CD14-positive monocyte (primary cell): ENCODE measurements at regions not wholly inside any gene's neighbourhood (a gene's known extent, or its start where the extent isn't known, plus 50 kb on each side); places are given as distances from the start of the nearest gene placed in this dataset.

Source experiments
- DNase-seq, 3 donors: peaks; one replicate each; pipeline ENCODE4 v3.0.0-alpha.2; 2011 to 2022
- H2AFZ ChIP-seq: 2 replicates; pipeline ENCODE4 v1.6.0; 2012; ENCODE audit warnings: mild to moderate bottlenecking, low read depth, low read length, inconsistent platforms; ENCODE audit not compliant: insufficient read depth, poor library complexity, severe bottlenecking
- H3K27ac ChIP-seq, 2 donors: 1 replicate in 1 of 2; 2 replicates in 1 of 2; pipeline ENCODE4 v1.5.1; 2012 to 2013; ENCODE audit warnings: low read length in 2 of 2, control low read depth in 1 of 2, inconsistent platforms in 1 of 2, low read depth in 1 of 2, mild to moderate bottlenecking in 1 of 2
- H3K27me3 ChIP-seq, 2 donors: one replicate each; pipeline versions ENCODE4 v1.6.0 to v1.6.1; 2011 to 2013; ENCODE audit warnings: low read length in 2 of 2; ENCODE audit not compliant: control insufficient read depth in 2 of 2, insufficient read depth in 2 of 2
- H3K36me3 ChIP-seq, 2 donors: replicated peaks in 1 of 2; 1 replicate in 1 of 2; 2 replicates in 1 of 2; pipeline versions ENCODE4 v1.5.1 to v1.6.1; 2012 to 2013; ENCODE audit warnings: low read length in 2 of 2, control low read depth in 1 of 2, inconsistent platforms in 1 of 2, mild to moderate bottlenecking in 1 of 2; ENCODE audit not compliant: insufficient read depth in 2 of 2, control insufficient read depth in 1 of 2
- H3K4me1 ChIP-seq, 2 donors: 1 replicate in 1 of 2; 2 replicates in 1 of 2; pipeline versions ENCODE4 v1.5.1 to v1.6.1; 2012 to 2013; ENCODE audit warnings: low read length in 2 of 2, control low read depth in 1 of 2, inconsistent platforms in 1 of 2, mild to moderate bottlenecking in 1 of 2, moderate library complexity in 1 of 2; ENCODE audit not compliant: insufficient read depth in 2 of 2, control insufficient read depth in 1 of 2
- H3K4me2 ChIP-seq: replicated peaks from 2 replicates; pipeline ENCODE3; 2012; ENCODE audit warnings: low read length, moderate library complexity, mild to moderate bottlenecking; ENCODE audit not compliant: poor library complexity, severe bottlenecking; ENCODE audit errors: extremely low read depth
- H3K4me3 ChIP-seq, 3 experiments: fragments of 200-600 bp in 1 of 3; sonication (generic) in 1 of 3; replicated peaks in 1 of 3; 1 replicate in 2 of 3; 2 replicates in 1 of 3; pipeline ENCODE4 v1.5.1; 2011 to 2013; ENCODE audit warnings: low read length in 3 of 3, mild to moderate bottlenecking in 3 of 3, control low read depth in 2 of 3, low read depth in 2 of 3, inconsistent platforms in 1 of 3, moderate library complexity in 1 of 3
- H3K79me2 ChIP-seq: 2 replicates; pipeline ENCODE4 v1.6.0; 2012; ENCODE audit warnings: mild to moderate bottlenecking, control low read depth, inconsistent platforms, low read length, moderate library complexity; ENCODE audit not compliant: insufficient read depth
- H3K9ac ChIP-seq: 2 replicates; pipeline ENCODE4 v1.6.0; 2017; ENCODE audit warnings: low read length, mild to moderate bottlenecking; ENCODE audit not compliant: insufficient read depth, poor library complexity, severe bottlenecking
- H3K9me3 ChIP-seq, 2 donors: replicated peaks in 1 of 2; 1 replicate in 1 of 2; 2 replicates in 1 of 2; pipeline versions ENCODE4 v1.5.1 to v1.6.1; 2012 to 2013; ENCODE audit warnings: low read length in 2 of 2, control low read depth in 1 of 2; ENCODE audit not compliant: control insufficient read depth in 1 of 2, insufficient read depth in 1 of 2
- H4K20me1 ChIP-seq: 2 replicates; pipeline ENCODE4 v1.6.0; 2012; ENCODE audit warnings: mild to moderate bottlenecking, low read length, control low read depth, moderate library complexity; ENCODE audit not compliant: insufficient read depth
- H3K27ac Mint-ChIP-seq, 7 donors: one replicate each; pipeline ENCODE4 v1.8.0; 2020; ENCODE audit warnings: mild to moderate bottlenecking in 7 of 7, mixed read lengths in 7 of 7, moderate library complexity in 6 of 7, inconsistent platforms in 2 of 7
- H3K27me3 Mint-ChIP-seq, 3 donors: one replicate each; pipeline ENCODE4 v1.8.0; 2021 to 2022; ENCODE audit warnings: low read depth in 3 of 3, mild to moderate bottlenecking in 3 of 3, mixed read lengths in 3 of 3, moderate library complexity in 3 of 3, inconsistent platforms in 1 of 3
- H3K36me3 Mint-ChIP-seq, 2 donors: one replicate each; pipeline ENCODE4 v1.8.0; 2020; ENCODE audit warnings: mixed read lengths in 2 of 2, inconsistent platforms in 1 of 2, mild to moderate bottlenecking in 1 of 2
- H3K4me1 Mint-ChIP-seq: one replicate; pipeline ENCODE4 v1.8.0; 2020; ENCODE audit warnings: mild to moderate bottlenecking, mixed read lengths
- H3K4me3 Mint-ChIP-seq, 2 donors: one replicate each; pipeline ENCODE4 v1.8.0; 2020; ENCODE audit warnings: mild to moderate bottlenecking in 2 of 2, mixed read lengths in 2 of 2, moderate library complexity in 1 of 2
- H3K9me3 Mint-ChIP-seq, 7 donors: one replicate each; pipeline ENCODE4 v1.8.0; 2020 to 2022; ENCODE audit warnings: mixed read lengths in 7 of 7, mild to moderate bottlenecking in 6 of 7, moderate library complexity in 6 of 7, inconsistent platforms in 2 of 7
- CTCF ChIP-seq: fragments of 200-600 bp; IDR thresholded peaks from one replicate; pipeline ENCODE4 v1.8.0; 2022; ENCODE audit warnings: antibody characterized with exemption, mild to moderate bottlenecking
- WGBS: methylation state at CpG from one replicate; pipeline ENCODE4 v1.1.5; 2013; ENCODE audit warnings: missing lambda C conversion rate; ENCODE audit not compliant: insufficient coverage; 5-methylcytosine and 5-hydroxymethylcytosine counted together
- intact Hi-C, 2 donors: fragments of 100-400 bp; cut with micrococcal nuclease; formaldehyde crosslinking; loops; one replicate each; pipeline versions ENCODE4 v1.15.0 to v1.15.1; 2023

- no peak overlapping the region for H3K4me3 ChIP-seq
- no peaks in the 10 kb centered on the region for H3K36me3 Mint-ChIP-seq
Measured at GRCh38 chr5:159640446-159640845, 275.8 kb upstream of the ADRA1B start.

GRCh38 chr5:159640921-159641320 lies 275.4 kb upstream of the ADRA1B start:
- Histone ChIP-seq H3K36me3 (no peaks in the 10 kb centered on the region), H3K4me2 (no peak overlapping the region), H3K27me3 (no peaks in the 10 kb centered on the region), H3K4me1 (no peaks in the 10 kb centered on the region), H3K9ac (no peak overlapping the region), H3K9me3 (no peaks in the 10 kb centered on the region), H3K4me3 (no peak overlapping the region), H3K79me2 (no peaks in the 10 kb centered on the region), H3K27ac (no peak overlapping the region), H2AFZ (no peak overlapping the region), H4K20me1 (no peaks in the 10 kb centered on the region)
- 94% methylated on average over 4 of the region's 5 CpGs for WGBS
- no peaks in the 10 kb centered on the region for H3K36me3 Mint-ChIP-seq
- no peak for TF ChIP-seq CTCF
- no peaks in the 10 kb centered on the region for H3K9me3 Mint-ChIP-seq
- no peak for DNase-seq
- peaks cover 1 to 7% (median 3%) of the 10 kb centered on the region in 3 donors for H3K27me3 Mint-ChIP-seq
- H3K4me3 Mint-ChIP-seq = no peak overlapping the region
- no peak overlapping the region for H3K27ac Mint-ChIP-seq
- H3K4me1 Mint-ChIP-seq = no peaks in the 10 kb centered on the region
- intact Hi-C loops = no loop called here

More at GRCh38 chr5:159640446-159640845, 275.8 kb upstream of the ADRA1B start:
- H3K36me3 ChIP-seq = no peaks in the 10 kb centered on the region
- 88% methylated on average over 5 of the region's 5 CpGs for WGBS
- Mint-ChIP-seq H3K27ac (no peak overlapping the region), H3K4me1 (no peaks in the 10 kb centered on the region), H3K4me3 (no peak overlapping the region), H3K9me3 (peaks cover 0 to under 1% (median 0%) of the 10 kb centered on the region in 7 donors), H3K27me3 (peaks cover 1 to 7% (median 3%) of the 10 kb centered on the region in 3 donors)
- no peaks in the 10 kb centered on the region for H3K27me3 ChIP-seq
- TF ChIP-seq CTCF = no peak
- H3K9me3 ChIP-seq = no peaks in the 10 kb centered on the region
- no peaks in the 10 kb centered on the region for H3K4me1 ChIP-seq
- no peak overlapping the region for H3K4me2 ChIP-seq
- H3K27ac ChIP-seq = no peak overlapping the region
- H4K20me1 ChIP-seq = no peaks in the 10 kb centered on the region
- H2AFZ ChIP-seq = no peak overlapping the region
- DNase-seq = no peak
- H3K9ac ChIP-seq = no peak overlapping the region
- no peaks in the 10 kb centered on the region for H3K79me2 ChIP-seq
- intact Hi-C loops = no loop called here
